Kidney glomerular epithelial cell (primary cell): ENCODE measurements at regions not wholly inside any gene's neighbourhood (a gene's known extent, or its start where the extent isn't known, plus 50 kb on each side); places are given as distances from the start of the nearest gene placed in this dataset.

Source experiments
- DNase-seq: peaks from one replicate; lab custom pipeline; 2025; lab: John Stamatoyannopoulos, UW

GRCh38 chr4:182014164-182014563 lies 229.0 kb upstream of the TENM3 start:
- no peak for DNase-seq

GRCh38 chr4:182015014-182015413 lies 228.2 kb upstream of the TENM3 start:
- no peak for DNase-seq

GRCh38 chr4:182015893-182016292 lies 227.3 kb upstream of the TENM3 start:
- peak; percentile 33 for DNase-seq

- DNase-seq: no peak
These were observed 226.2 kb upstream of the TENM3 start for GRCh38 chr4:182017038-182017437.

DNA sequence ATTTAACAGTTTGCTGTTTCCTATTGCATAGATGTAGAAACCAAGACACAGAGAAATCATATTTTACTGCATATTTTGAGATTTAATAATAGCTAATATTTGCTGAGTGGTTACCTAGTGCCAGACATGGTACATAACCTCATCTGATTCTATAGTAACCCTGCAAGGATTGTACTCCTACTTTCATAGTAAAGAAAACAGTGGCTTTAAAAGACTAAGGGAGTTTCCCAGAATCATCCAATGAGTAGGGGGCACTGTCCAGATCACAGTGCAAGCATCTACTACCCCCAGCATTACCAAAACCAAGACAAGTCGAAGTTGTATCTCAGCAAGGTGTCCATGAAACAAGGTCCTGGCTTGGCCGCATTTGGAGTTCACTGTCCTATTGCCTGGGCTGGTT lies 224.5 kb upstream of the TENM3 start:
- DNase-seq: no peak

GRCh38 chr4:182019148-182019652 lies 224.0 kb upstream of the TENM3 start:
- no peak for DNase-seq

- no peak for DNase-seq
These were observed 220.3 kb upstream of the TENM3 start for GRCh38 chr4:182022909-182023308.

- DNase-seq: no peak
These were observed 219.7 kb upstream of the TENM3 start for GRCh38 chr4:182023469-182023868.

DNA sequence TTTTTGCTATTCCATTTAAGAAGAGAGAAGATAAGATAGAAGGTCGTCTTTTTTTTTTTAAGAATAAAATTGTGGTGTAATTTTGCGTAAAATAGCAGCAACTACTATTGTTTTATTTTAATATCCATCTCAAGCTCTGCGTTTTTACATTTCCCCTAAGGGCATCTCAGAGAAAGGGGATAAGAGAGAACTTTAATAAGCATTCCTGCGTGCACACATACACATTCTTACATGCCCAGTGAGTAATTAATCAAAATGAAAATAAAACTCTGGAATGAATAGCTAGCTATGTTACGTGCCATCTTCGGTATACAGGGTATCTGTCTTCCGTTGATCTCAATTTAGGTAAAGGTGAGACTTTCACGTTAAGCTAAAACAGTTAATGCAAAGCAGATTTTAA lies 200.3 kb upstream of the TENM3 start:
- DNase-seq: no peak

GRCh38 chr4:182048871-182049270 lies 194.3 kb upstream of the TENM3 start:
- DNase-seq: no peak

DNA sequence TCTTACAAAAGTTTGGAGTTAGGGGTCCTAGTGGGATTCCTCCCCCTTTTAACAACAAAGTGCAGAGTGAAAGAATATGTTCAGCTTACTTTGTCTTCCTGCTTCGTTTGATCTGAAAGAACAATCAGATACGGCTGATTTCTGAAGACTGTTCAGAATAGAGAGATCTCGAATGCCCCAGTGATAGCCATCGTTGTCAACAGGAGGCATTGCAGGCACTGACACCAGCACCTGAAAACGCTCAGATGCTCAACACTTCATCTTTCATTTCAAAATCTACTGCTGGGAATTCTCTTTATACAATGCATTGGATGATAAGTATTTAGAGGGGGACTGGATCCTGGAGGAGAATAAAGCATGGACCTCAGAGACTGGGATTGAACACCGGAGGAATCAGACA lies 186.3 kb upstream of the TENM3 start:
- no peak for DNase-seq

DNA sequence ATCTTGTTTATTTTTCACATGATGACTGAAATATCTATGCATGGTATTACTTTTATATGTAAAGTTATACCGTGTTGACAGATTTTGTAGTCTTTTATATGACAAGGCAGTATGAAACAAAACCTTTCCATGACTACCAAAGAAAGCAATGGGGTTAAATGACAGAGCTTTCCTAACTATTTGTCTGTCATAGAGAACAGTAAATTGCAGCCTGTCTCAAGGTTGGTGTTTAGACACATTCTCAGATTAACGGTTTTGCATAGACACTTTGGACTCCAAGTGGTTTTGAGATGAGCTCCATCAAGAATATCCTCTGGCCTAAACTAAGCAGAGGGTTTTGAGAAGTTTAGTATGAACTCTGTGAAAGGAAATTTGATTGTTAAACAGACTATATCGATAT lies 180.7 kb upstream of the TENM3 start:
- DNase-seq: peak; percentile 57

GRCh38 chr4:182062936-182063335 lies 180.3 kb upstream of the TENM3 start:
- DNase-seq: peak; percentile 72

DNA sequence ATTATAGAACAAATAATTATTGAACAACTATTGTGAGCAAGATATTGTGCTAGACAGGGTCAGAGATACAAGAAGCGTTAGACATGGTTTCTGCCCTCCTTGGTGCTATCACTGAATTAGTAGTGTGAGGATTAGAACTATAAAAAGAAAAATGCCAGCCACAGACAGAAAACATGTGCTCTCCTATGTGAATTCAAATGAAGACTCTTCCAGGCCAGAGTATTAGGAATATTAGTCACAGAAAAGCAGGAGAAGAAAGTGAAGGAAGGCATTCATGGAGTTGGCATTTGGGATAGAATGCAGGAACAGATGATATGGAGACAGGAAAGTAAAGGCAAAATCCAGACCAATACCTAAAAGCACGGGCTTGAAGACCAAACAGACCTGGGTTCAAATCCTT lies 179.6 kb upstream of the TENM3 start:
- DNase-seq: no peak

- DNase-seq: no peak
These were observed 177.9 kb upstream of the TENM3 start for GRCh38 chr4:182065255-182065654.

DNA sequence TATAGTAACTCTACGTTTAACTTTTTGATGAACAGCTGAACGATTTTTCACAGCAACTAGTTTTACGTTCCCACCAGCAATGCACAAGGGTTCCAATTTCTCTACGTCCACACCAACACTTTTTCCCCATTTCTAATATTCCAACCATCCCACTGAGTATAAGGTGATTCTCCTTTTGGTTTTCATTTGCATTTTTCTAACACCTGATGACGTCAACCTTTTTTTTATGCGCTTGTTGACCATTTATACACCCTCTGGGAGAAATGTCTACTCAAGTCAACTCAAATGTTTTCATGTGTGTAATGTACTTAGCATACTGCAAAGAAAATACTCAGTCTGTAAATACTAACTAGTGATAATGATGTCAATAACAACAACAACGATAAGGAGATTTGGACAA lies 177.2 kb upstream of the TENM3 start:
- no peak for DNase-seq

GRCh38 chr4:182067828-182068227 lies 175.4 kb upstream of the TENM3 start:
- no peak for DNase-seq

- no peak for DNase-seq
These were observed 174.3 kb upstream of the TENM3 start for GRCh38 chr4:182068920-182069319.

GRCh38 chr4:182073278-182073677 lies 169.9 kb upstream of the TENM3 start:
- no peak for DNase-seq

DNA sequence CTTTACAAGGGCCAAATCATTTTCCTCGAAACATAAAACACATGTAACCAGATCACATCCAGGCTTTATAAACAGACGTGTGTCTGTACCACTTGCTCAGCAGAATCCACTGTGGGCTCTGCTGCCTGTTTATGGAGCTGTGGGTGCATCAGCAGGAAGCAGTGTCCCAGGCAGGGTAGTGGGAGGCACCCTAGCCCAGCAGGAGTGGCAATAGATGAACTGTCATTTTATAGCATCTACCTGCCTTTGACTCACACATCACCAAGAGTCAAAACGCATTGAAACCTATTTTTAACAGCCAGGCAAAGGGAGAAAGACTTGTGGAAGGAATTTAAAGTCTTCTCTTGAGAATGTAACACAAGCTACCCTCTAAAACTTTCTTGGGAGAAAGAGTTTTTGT lies 169.1 kb upstream of the TENM3 start:
- DNase-seq: no peak

- no peak for DNase-seq
These were observed 168.4 kb upstream of the TENM3 start for GRCh38 chr4:182074810-182075209.

DNA sequence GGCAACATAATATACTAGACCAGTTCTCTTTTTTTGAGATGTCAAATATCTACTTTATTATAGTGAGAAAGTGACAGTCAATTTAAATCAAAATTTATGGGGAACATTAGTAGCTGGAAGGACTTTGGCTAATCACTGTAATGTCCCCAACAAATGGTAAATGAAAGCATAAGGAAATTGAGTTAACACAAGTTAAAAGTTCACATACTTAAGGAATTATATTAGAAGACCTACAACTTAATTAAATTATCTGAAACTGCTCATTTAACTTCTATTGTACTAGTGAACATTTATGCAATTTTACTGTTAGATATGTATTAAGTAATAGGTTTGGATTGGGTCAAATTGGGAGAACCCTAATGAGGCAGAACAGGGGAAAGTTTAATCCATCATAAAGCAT lies 160.3 kb upstream of the TENM3 start:
- DNase-seq: no peak

- no peak for DNase-seq
These were observed 159.4 kb upstream of the TENM3 start for GRCh38 chr4:182083671-182084410.

DNA sequence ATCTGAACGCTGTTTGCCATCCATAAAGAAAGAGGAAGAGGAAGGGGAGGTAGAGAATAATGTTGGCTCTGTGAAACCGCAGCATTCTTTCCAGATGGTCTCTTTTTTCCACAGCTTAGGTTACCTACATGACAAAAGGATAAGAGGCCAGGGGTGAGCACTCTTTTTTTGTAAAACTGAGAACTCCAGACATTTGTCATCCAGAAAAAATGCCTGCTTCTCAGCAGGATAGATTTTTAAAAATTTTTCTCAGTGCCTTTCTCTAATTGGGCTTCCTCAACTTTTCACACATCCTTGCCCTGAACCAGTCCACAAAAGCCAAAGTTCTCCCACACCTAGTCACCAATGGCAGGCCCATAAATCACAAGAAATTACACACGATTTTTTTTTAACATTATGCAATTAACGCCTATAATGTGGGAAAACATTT lies 158.1 kb upstream of the TENM3 start:
- peak; percentile 38 for DNase-seq
